Upper lobe of right lung (tissue), 1 donor: ENCODE measurements at regions not wholly inside any gene's neighbourhood (a gene's known extent, or its start where the extent isn't known, plus 50 kb on each side); places are given as distances from the start of the nearest gene placed in this dataset.

Experiments
- ATAC-seq: fragments of 200-7000 bp; cut with Tn5 transposase; one replicate; pipeline ENCODE4 v1.9.1; 2020; ENCODE audit warnings: mild to moderate bottlenecking, moderate library complexity
- DNase-seq: peaks from one replicate; pipeline ENCODE4 v3.0.0-alpha.2; 2020
- H3K27ac ChIP-seq: fragments of 200-600 bp; one replicate; pipeline ENCODE4 v1.8.0; 2022
- H3K27me3 ChIP-seq: fragments of 200-600 bp; one replicate; pipeline ENCODE4 v1.8.0; 2022; ENCODE audit warnings: mild to moderate bottlenecking
- H3K36me3 ChIP-seq: fragments of 200-600 bp; one replicate; pipeline ENCODE4 v1.8.0; 2022
- H3K4me1 ChIP-seq: fragments of 200-600 bp; one replicate; pipeline ENCODE4 v1.8.0; 2022
- H3K4me3 ChIP-seq: fragments of 200-600 bp; one replicate; pipeline ENCODE4 v1.8.0; 2022; ENCODE audit warnings: mild to moderate bottlenecking
- H3K9me3 ChIP-seq: fragments of 200-600 bp; one replicate; pipeline ENCODE4 v1.8.0; 2022
- intact Hi-C: fragments of 100-400 bp; cut with DNase I; formaldehyde crosslinking; loops from one replicate; pipeline ENCODE4 v1.11.0; 2022
- TF ChIP-seq, protein P1 (sequence below): fragments of 200-600 bp; IDR thresholded peaks from one replicate; pipeline ENCODE4 v1.8.0; 2022; ENCODE audit warnings: antibody characterized with exemption
- donor health status: DM: no; HTN: yes; CAD: no; lungs with severe emphysema.

DNA sequence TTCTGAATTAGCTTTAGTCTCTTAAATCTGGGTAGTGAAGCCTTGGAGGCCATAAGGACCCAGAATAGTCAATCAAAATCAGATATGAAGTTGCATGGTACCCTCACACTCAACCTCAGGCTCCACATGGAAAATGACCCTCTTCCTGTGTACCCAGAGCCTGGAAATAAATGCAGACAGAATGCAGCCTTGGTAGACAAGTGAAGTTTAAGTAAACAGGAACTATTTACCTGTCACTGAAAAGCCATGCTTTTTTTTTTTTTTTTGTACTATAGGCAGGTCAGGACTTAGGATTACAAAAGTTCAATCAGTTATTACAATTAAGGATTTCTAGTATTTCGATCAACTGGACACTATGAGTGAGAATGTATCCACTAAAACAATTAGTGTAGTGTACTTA lies 2654.2 kb upstream of the PCDH20 start:
- intact Hi-C loops: no loop called here
- Histone ChIP-seq H3K36me3 (no peaks in the 10 kb centered on the region), H3K9me3 (no peaks in the 10 kb centered on the region), H3K4me3 (no peak overlapping the region), H3K4me1 (no peaks in the 10 kb centered on the region), H3K27me3 (no peaks in the 10 kb centered on the region), H3K27ac (no peak overlapping the region)
- TF ChIP-seq, protein P1, sequence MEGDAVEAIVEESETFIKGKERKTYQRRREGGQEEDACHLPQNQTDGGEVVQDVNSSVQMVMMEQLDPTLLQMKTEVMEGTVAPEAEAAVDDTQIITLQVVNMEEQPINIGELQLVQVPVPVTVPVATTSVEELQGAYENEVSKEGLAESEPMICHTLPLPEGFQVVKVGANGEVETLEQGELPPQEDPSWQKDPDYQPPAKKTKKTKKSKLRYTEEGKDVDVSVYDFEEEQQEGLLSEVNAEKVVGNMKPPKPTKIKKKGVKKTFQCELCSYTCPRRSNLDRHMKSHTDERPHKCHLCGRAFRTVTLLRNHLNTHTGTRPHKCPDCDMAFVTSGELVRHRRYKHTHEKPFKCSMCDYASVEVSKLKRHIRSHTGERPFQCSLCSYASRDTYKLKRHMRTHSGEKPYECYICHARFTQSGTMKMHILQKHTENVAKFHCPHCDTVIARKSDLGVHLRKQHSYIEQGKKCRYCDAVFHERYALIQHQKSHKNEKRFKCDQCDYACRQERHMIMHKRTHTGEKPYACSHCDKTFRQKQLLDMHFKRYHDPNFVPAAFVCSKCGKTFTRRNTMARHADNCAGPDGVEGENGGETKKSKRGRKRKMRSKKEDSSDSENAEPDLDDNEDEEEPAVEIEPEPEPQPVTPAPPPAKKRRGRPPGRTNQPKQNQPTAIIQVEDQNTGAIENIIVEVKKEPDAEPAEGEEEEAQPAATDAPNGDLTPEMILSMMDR: no peak
- no peak for ATAC-seq
- DNase-seq: no peak

DNA sequence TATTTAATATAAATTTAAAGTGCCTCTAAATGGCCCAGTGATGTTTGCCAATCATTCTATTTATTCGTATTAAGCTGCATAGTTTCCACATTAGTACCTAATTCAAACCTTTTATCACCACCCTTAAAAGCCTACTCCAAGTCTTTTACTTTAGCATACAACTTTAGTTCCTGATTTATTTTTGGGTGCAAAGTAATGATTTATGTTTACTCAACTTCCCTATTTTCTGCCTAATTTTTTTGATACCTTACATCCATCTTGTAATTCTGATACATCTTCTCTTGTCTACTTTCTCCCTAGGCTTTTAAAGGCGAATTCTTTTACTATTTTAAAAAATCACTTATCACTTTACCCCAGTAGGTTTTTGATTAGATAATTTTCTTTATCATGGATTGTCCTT lies 2651.1 kb upstream of the PCDH20 start:
- no peak overlapping the region for H3K27ac ChIP-seq
- H3K9me3 ChIP-seq: no peaks in the 10 kb centered on the region
- H3K27me3 ChIP-seq: no peaks in the 10 kb centered on the region
- H3K36me3 ChIP-seq: no peaks in the 10 kb centered on the region
- no peaks in the 10 kb centered on the region for H3K4me1 ChIP-seq
- DNase-seq (no peak), ATAC-seq (no peak)
- intact Hi-C loops: no loop called here
- TF ChIP-seq, protein P1: no peak
- H3K4me3 ChIP-seq: no peak overlapping the region

DNA sequence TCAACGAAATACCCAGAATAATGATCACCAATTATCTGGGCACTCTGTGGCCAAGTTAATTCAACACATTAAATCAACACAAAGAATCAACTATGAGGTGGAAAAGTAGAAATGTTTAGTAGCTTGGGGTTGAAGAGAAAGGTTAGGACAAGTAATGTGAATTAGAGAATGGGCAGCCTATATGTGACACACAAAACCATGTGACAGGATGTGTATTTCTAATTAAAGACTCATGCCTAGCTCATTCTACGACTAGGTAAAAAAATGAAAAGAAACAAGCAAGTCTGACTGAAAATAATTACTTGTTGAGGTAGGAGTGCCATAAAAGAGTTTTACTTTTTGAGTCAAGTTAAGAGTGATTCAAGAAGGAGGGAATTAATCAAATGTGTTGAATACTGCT lies 2646.0 kb upstream of the PCDH20 start:
- no peak overlapping the region for H3K27ac ChIP-seq
- H3K9me3 ChIP-seq: no peaks in the 10 kb centered on the region
- no peaks in the 10 kb centered on the region for H3K27me3 ChIP-seq
- TF ChIP-seq, protein P1: no peak
- ATAC-seq (no peak), DNase-seq (no peak)
- no peaks in the 10 kb centered on the region for H3K4me1 ChIP-seq
- no peak overlapping the region for H3K4me3 ChIP-seq
- no peaks in the 10 kb centered on the region for H3K36me3 ChIP-seq
- intact Hi-C loops: no loop called here

DNA sequence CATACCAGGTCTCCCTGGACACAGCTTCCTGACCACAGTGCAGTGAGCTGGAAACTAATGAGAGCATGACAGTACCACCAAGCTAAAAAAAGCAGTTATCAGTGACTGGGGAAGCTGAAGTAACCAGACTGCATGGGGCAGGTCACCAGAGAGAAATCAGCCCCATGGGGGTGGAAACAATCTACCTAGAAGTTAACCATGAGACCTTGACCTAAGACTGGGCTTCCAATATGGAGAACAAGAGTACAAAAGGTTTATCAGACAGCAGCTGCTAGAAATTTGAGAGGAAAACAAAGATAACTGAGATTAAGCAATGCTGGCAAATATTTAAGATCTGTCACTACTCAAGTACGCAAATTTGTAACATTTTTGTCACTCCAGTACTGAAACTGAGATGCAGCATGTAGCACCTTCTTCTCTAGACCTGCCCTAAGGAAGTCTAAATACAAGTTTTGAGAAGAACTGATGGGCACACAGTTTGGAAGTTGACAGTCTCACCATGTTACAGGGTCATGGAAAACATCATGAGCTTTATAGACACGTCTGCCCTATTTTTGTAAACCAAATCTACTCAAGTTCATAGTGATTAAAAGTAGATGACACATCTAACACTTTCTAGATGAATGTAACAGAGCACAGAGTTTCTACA lies 2641.8 kb upstream of the PCDH20 start:
- ATAC-seq (no peak), DNase-seq (no peak)
- Histone ChIP-seq H3K9me3 (no peaks in the 10 kb centered on the region), H3K36me3 (no peaks in the 10 kb centered on the region), H3K4me3 (no peak overlapping the region), H3K4me1 (no peaks in the 10 kb centered on the region), H3K27ac (no peak overlapping the region), H3K27me3 (no peaks in the 10 kb centered on the region)
- TF ChIP-seq, protein P1: no peak
- intact Hi-C loops: no loop called here

DNA sequence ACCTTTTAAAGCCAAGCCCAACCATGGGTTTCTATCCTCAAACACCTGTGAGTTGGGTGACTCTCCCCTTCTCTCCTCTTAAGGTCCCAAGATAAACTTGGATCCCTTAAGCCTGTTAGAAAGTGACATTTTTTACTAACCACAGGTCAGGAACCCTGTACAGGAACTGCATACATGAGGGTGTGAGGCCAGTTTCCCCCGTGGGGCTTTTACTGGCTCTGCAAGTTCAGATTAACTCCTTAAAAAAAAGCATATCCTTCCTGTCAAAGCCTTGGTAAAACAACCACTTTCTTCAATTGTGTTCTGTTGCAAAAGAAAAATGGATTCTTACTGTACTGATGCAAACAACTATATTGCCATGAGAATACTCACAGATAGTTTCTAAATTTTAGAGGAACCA lies 2638.7 kb upstream of the PCDH20 start:
- H3K9me3 ChIP-seq: no peaks in the 10 kb centered on the region
- H3K27me3 ChIP-seq: no peaks in the 10 kb centered on the region
- H3K4me3 ChIP-seq: no peak overlapping the region
- TF ChIP-seq, protein P1: no peak
- intact Hi-C loops: no loop called here
- H3K27ac ChIP-seq: no peak overlapping the region
- DNase-seq (no peak), ATAC-seq (no peak)
- H3K4me1 ChIP-seq: no peaks in the 10 kb centered on the region
- no peaks in the 10 kb centered on the region for H3K36me3 ChIP-seq

DNA sequence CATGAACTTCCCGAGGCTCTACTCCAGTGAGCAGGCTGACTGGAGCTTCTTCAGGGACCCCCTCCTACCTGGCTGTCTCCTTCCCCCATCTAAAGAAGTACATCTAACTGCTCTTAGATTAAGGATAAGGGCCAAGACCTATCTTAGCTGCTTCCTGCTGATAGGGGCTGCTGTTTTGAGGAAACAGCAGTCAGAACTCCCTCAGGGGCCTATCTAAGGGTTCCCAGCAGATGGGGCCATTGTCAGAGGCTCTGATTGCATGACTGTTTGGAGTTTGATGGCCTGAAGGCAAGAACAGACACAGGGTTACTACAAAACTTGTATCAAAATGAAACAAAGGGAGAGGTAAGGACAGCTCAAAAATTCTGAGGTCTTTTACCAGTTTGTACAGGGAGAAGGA lies 2636.9 kb upstream of the PCDH20 start:
- ATAC-seq: no peak
- DNase-seq: no peak
- Histone ChIP-seq H3K36me3 (no peaks in the 10 kb centered on the region), H3K4me3 (no peak overlapping the region), H3K9me3 (no peaks in the 10 kb centered on the region), H3K4me1 (no peaks in the 10 kb centered on the region), H3K27me3 (no peaks in the 10 kb centered on the region), H3K27ac (no peak overlapping the region)
- TF ChIP-seq, protein P1: no peak
- intact Hi-C loops: no loop called here
